ENCODE measurements at regions not wholly inside any gene's neighbourhood (a gene's known extent, or its start where the extent isn't known, plus 50 kb on each side); places are given as distances from the start of the nearest gene placed in this dataset.
"Not testable (repeated sequence)": the region's sequence is repeated elsewhere in the genome, so short reads cannot be mapped to it uniquely, and the experiment has no call there.

DNA sequence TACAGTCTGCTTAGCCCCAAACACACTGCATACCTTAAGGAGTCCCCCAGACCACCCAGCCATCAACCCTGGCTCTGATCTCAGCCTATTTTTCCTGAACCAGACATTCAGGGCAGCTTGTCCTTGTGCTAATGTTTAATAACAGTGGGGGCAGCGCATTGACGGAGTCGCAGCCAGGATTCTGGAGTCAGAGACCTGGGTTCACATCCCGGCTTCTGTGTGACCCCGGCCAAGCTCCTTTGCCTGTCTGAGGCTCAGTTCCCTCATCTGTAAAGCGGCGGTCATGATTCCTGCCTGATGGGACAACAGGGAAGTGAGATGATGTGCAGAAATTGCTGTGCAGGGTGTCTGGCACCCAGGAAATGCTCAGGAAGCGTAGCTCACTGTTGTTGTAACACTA is 63.1 kb downstream of the MATN1 start:
- no peak overlapping the region for H3K4me3 ChIP-seq (ENCODE audit: low read depth, low read length)
- H3K27me3 ChIP-seq (ENCODE audit: control insufficient read depth, insufficient read depth, low read length) = no peaks in the 10 kb centered on the region
- ATAC-seq (ENCODE audit: low read depth in 2 of 2) = no peak
- H3K36me3 ChIP-seq (ENCODE audit: control insufficient read depth, insufficient read depth, low read length) = no peaks in the 10 kb centered on the region
- no peak for DNase-seq
- H3K4me3 Mint-ChIP-seq = no peak overlapping the region
- H3K9me3 Mint-ChIP-seq = no peaks in the 10 kb centered on the region
- peaks cover 4% of the 10 kb centered on the region for H3K27me3 Mint-ChIP-seq
- H3K36me3 Mint-ChIP-seq = no peaks in the 10 kb centered on the region
- no peak overlapping the region for H3K27ac Mint-ChIP-seq
- H3K27ac ChIP-seq (ENCODE audit: insufficient read depth, low read length, poor library complexity, severe bottlenecking) = no peak overlapping the region
- no peaks in the 10 kb centered on the region for H3K4me1 ChIP-seq (ENCODE audit: control insufficient read depth, insufficient read depth, low read length, poor library complexity, severe bottlenecking)
- no peaks in the 10 kb centered on the region for H3K4me1 Mint-ChIP-seq
- H3K9me3 ChIP-seq (ENCODE audit: control insufficient read depth in 2 of 2, low read length in 2 of 2) = no peaks in the 10 kb centered on the region

- Histone ChIP-seq H3K27me3 (ENCODE audit: control insufficient read depth, insufficient read depth, low read length) (no peaks in the 10 kb centered on the region), H3K9me3 (ENCODE audit: control insufficient read depth in 2 of 2, low read length in 2 of 2) (no peaks in the 10 kb centered on the region), H3K27ac (ENCODE audit: insufficient read depth, low read length, poor library complexity, severe bottlenecking) (no peak overlapping the region), H3K4me3 (ENCODE audit: low read depth, low read length) (no peak overlapping the region), H3K36me3 (ENCODE audit: control insufficient read depth, insufficient read depth, low read length) (no peaks in the 10 kb centered on the region), H3K4me1 (ENCODE audit: control insufficient read depth, insufficient read depth, low read length, poor library complexity, severe bottlenecking) (no peaks in the 10 kb centered on the region)
- Mint-ChIP-seq H3K27me3 (peaks cover 4% of the 10 kb centered on the region), H3K36me3 (no peaks in the 10 kb centered on the region), H3K9me3 (no peaks in the 10 kb centered on the region), H3K4me1 (no peaks in the 10 kb centered on the region), H3K27ac (no peak overlapping the region), H3K4me3 (no peak overlapping the region)
- no peak for DNase-seq
- ATAC-seq (ENCODE audit: low read depth in 2 of 2) = no peak
Observed at GRCh38 chr1:30659702-30660101, 63.7 kb downstream of the MATN1 start.

GRCh38 chr1:30658375-30658774 is 65.0 kb downstream of the MATN1 start:
- not testable (repeated sequence) for H3K36me3 Mint-ChIP-seq; H3K4me1 Mint-ChIP-seq; H3K9me3 Mint-ChIP-seq; H3K4me1 ChIP-seq (ENCODE audit: control insufficient read depth, insufficient read depth, low read length, poor library complexity, severe bottlenecking); H3K4me3 Mint-ChIP-seq; ATAC-seq (ENCODE audit: low read depth in 2 of 2); H3K27ac ChIP-seq (ENCODE audit: insufficient read depth, low read length, poor library complexity, severe bottlenecking); H3K27ac Mint-ChIP-seq; H3K27me3 ChIP-seq (ENCODE audit: control insufficient read depth, insufficient read depth, low read length); DNase-seq; H3K36me3 ChIP-seq (ENCODE audit: control insufficient read depth, insufficient read depth, low read length); H3K9me3 ChIP-seq (ENCODE audit: control insufficient read depth in 2 of 2, low read length in 2 of 2); H3K27me3 Mint-ChIP-seq; H3K4me3 ChIP-seq (ENCODE audit: low read depth, low read length)

- no peak overlapping the region for H3K4me3 Mint-ChIP-seq
- Histone ChIP-seq H3K4me3 (ENCODE audit: low read depth, low read length) (no peak overlapping the region), H3K4me1 (ENCODE audit: control insufficient read depth, insufficient read depth, low read length, poor library complexity, severe bottlenecking) (no peaks in the 10 kb centered on the region), H3K27ac (ENCODE audit: insufficient read depth, low read length, poor library complexity, severe bottlenecking) (no peak overlapping the region), H3K27me3 (ENCODE audit: control insufficient read depth, insufficient read depth, low read length) (no peaks in the 10 kb centered on the region), H3K9me3 (ENCODE audit: control insufficient read depth in 2 of 2, low read length in 2 of 2) (no peaks in the 10 kb centered on the region), H3K36me3 (ENCODE audit: control insufficient read depth, insufficient read depth, low read length) (no peaks in the 10 kb centered on the region)
- DNase-seq (no peak), ATAC-seq (ENCODE audit: low read depth in 2 of 2) (no peak)
- peaks cover 4% of the 10 kb centered on the region for H3K27me3 Mint-ChIP-seq
- no peaks in the 10 kb centered on the region for H3K36me3 Mint-ChIP-seq
- peaks cover 0 to 5% (median 0%) of the 10 kb centered on the region in 7 donors for H3K9me3 Mint-ChIP-seq
- no peak overlapping the region for H3K27ac Mint-ChIP-seq
- H3K4me1 Mint-ChIP-seq = no peaks in the 10 kb centered on the region
Observed at GRCh38 chr1:30658014-30658336, 65.4 kb downstream of the MATN1 start.

DNA sequence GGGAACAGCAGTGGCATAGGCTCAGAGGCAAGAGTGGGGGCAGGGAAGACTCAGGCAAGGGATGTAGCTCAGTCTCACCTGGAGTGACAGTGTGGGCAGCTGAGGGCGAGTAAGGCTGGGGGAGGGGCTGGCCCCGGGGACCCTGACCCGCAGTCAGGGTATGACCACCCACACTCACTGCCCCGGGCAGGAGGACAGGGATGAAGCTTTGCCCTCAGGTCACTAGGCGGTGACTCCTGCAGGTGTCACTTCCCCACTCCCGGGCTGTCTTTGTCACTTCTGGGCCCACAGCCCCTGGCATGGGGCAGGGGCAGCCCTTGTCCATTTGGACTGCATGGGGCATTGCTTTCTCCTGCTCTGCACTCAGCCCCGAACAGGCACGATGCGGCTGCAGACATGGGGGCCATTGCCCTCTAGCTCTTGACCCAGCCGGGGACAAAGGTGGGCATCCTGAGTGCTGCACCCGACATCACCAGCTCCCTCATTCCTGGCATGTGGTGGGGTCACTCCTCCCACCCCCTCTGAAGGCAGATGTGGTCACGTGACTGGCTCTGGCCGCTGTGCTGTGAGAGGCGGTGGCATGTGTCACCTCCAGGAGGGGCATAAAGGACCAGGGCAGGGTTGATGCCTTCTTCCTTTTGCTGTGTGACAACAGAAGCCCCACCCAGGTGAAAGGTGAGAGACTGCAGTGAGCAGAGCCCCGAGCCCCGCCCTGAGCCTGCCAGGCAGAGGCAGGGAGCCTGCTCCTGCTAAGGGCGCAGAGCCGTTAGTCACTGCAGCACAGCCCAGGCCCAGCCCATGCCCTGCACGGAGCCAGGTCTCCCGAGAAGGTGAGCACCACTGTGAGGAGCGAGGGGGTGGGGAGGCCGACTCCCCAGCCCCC is 66.0 kb downstream of the MATN1 start:
- H3K27me3 ChIP-seq (ENCODE audit: control insufficient read depth, insufficient read depth, low read length) = no peaks in the 10 kb centered on the region
- no peak overlapping the region for H3K4me3 Mint-ChIP-seq
- no peaks in the 10 kb centered on the region for H3K9me3 ChIP-seq (ENCODE audit: control insufficient read depth in 2 of 2, low read length in 2 of 2)
- H3K36me3 Mint-ChIP-seq = no peaks in the 10 kb centered on the region
- no peaks in the 10 kb centered on the region for H3K4me1 ChIP-seq (ENCODE audit: control insufficient read depth, insufficient read depth, low read length, poor library complexity, severe bottlenecking)
- H3K27ac ChIP-seq (ENCODE audit: insufficient read depth, low read length, poor library complexity, severe bottlenecking) = no peak overlapping the region
- H3K4me1 Mint-ChIP-seq = no peaks in the 10 kb centered on the region
- peaks cover 4% of the 10 kb centered on the region for H3K27me3 Mint-ChIP-seq
- H3K9me3 Mint-ChIP-seq = peaks cover 0 to 5% (median 0%) of the 10 kb centered on the region in 7 donors
- no peaks in the 10 kb centered on the region for H3K36me3 ChIP-seq (ENCODE audit: control insufficient read depth, insufficient read depth, low read length)
- H3K27ac Mint-ChIP-seq = no peak overlapping the region
- DNase-seq = no peak
- no peak overlapping the region for H3K4me3 ChIP-seq (ENCODE audit: low read depth, low read length)
- no peak for ATAC-seq (ENCODE audit: low read depth in 2 of 2)

- DNase-seq = no peak
- no peaks in the 10 kb centered on the region for H3K36me3 Mint-ChIP-seq
- no peak overlapping the region for H3K27ac ChIP-seq (ENCODE audit: insufficient read depth, low read length, poor library complexity, severe bottlenecking)
Observed at GRCh38 chr1:30656171-30656940, 67.0 kb downstream of the MATN1 start.

GRCh38 chr1:30655672-30656071 is 67.7 kb downstream of the MATN1 start:
- H3K4me1 ChIP-seq (ENCODE audit: control insufficient read depth, insufficient read depth, low read length, poor library complexity, severe bottlenecking) = no peaks in the 10 kb centered on the region
- H3K36me3 ChIP-seq (ENCODE audit: control insufficient read depth, insufficient read depth, low read length) = no peaks in the 10 kb centered on the region
- H3K4me3 Mint-ChIP-seq = no peak overlapping the region
- H3K4me3 ChIP-seq (ENCODE audit: low read depth, low read length) = no peak overlapping the region
- H3K27ac ChIP-seq (ENCODE audit: insufficient read depth, low read length, poor library complexity, severe bottlenecking) = no peak overlapping the region
- H3K9me3 Mint-ChIP-seq = peaks cover 0 to 5% (median 0%) of the 10 kb centered on the region in 7 donors
- peaks cover 4% of the 10 kb centered on the region for H3K27me3 Mint-ChIP-seq
- ATAC-seq (ENCODE audit: low read depth in 2 of 2) (no peak), DNase-seq (no peak)
- no peaks in the 10 kb centered on the region for H3K27me3 ChIP-seq (ENCODE audit: control insufficient read depth, insufficient read depth, low read length)
- no peak overlapping the region for H3K27ac Mint-ChIP-seq
- no peaks in the 10 kb centered on the region for H3K9me3 ChIP-seq (ENCODE audit: control insufficient read depth in 2 of 2, low read length in 2 of 2)
- H3K36me3 Mint-ChIP-seq = no peaks in the 10 kb centered on the region
- H3K4me1 Mint-ChIP-seq = no peaks in the 10 kb centered on the region

More at GRCh38 chr1:30656171-30656940, 67.0 kb downstream of the MATN1 start:
- H3K27me3 ChIP-seq (ENCODE audit: control insufficient read depth, insufficient read depth, low read length) = no peaks in the 10 kb centered on the region
- no peak overlapping the region for H3K4me3 Mint-ChIP-seq
- no peaks in the 10 kb centered on the region for H3K9me3 ChIP-seq (ENCODE audit: control insufficient read depth in 2 of 2, low read length in 2 of 2)
- H3K4me1 ChIP-seq (ENCODE audit: control insufficient read depth, insufficient read depth, low read length, poor library complexity, severe bottlenecking) = no peaks in the 10 kb centered on the region
- H3K36me3 ChIP-seq (ENCODE audit: control insufficient read depth, insufficient read depth, low read length) = no peaks in the 10 kb centered on the region
- no peaks in the 10 kb centered on the region for H3K4me1 Mint-ChIP-seq
- no peak overlapping the region for H3K27ac Mint-ChIP-seq
- H3K27me3 Mint-ChIP-seq = peaks cover 4% of the 10 kb centered on the region
- ATAC-seq (ENCODE audit: low read depth in 2 of 2) = no peak
- H3K4me3 ChIP-seq (ENCODE audit: low read depth, low read length) = no peak overlapping the region
- H3K9me3 Mint-ChIP-seq = peaks cover 0 to 5% (median 0%) of the 10 kb centered on the region in 7 donors
